K562 (cell line): ENCODE measurements at regions not wholly inside any gene's neighbourhood (a gene's known extent, or its start where the extent isn't known, plus 50 kb on each side); places are given as distances from the start of the nearest gene placed in this dataset.

Source experiments
- ATAC-seq: fragments of 200-7000 bp; cut with Tn5 transposase; 3 replicates; pipeline ENCODE4 v1.9.1; 2020; ENCODE audit warnings: moderate library complexity
- BruUV-seq: library from RNA; stranded (reverse); fragments of 400-500 nt; replicated peaks from 2 replicates; lab custom pipeline; 2021; lab: Mats Ljungman, UMichigan
- CTCF ChIA-PET: fragments of 300-600 bp; formaldehyde crosslinking; extraction: SDS; loops from one replicate; lab custom pipeline; 2021; ENCODE audit warnings: low intra/inter-chr PET ratio; lab: Yijun Ruan, JAX
- POLR2A ChIA-PET: fragments of 300-600, 350-650 bp; sonication (Branson Sonifier 250); formaldehyde crosslinking; extraction: SDS; loops from one replicate; lab custom pipeline; 2021; ENCODE audit warnings: antibody characterized with exemption, inconsistent platforms; lab: Yijun Ruan, JAX
- DNase-seq, 4 experiments: peaks; one replicate each; pipeline versions ENCODE4 v3.0.0 to v3.0.0-alpha.2; 2011 to 2018; ENCODE audit warnings: low spot score in 3 of 4, mixed read lengths in 3 of 4; ENCODE audit errors: extremely low read depth in 1 of 4
- FAIRE-seq: peaks from 2 replicates; lab custom pipeline; 2011; peaks lifted over from hg19 to GRCh38; lab: Jason Lieb, UNC
- H2AFZ ChIP-seq: 2 replicates; pipeline ENCODE4 v1.6.0; 2011; ENCODE audit warnings: low read depth, low read length, control low read depth, inconsistent platforms
- H3K27ac ChIP-seq: fragments of 200-600 bp; 3 replicates; pipeline ENCODE4 v1.8.0; 2011; ENCODE audit warnings: low read depth, mild to moderate bottlenecking, control low read depth, inconsistent platforms, low read length, moderate library complexity, mixed read lengths; ENCODE audit errors: extremely low read depth
- H3K27me3 ChIP-seq, 2 experiments: fragments of 300-600 bp in 1 of 2; 2 replicates in 1 of 2; 3 replicates in 1 of 2; pipeline versions ENCODE4 v1.6.0 to v1.8.0; 2011; ENCODE audit warnings: inconsistent platforms in 2 of 2, low read length in 2 of 2, mild to moderate bottlenecking in 1 of 2, mixed read lengths in 1 of 2, moderate library complexity in 1 of 2; ENCODE audit not compliant: control insufficient read depth in 2 of 2, insufficient read depth in 2 of 2
- H3K36me3 ChIP-seq: fragments of 300-600 bp; 3 replicates; pipeline ENCODE4 v1.8.0; 2011; ENCODE audit warnings: mild to moderate bottlenecking, low read length, inconsistent platforms; ENCODE audit not compliant: control insufficient read depth, insufficient read depth
- H3K4me1 ChIP-seq, 2 experiments: fragments of 200-600 bp in 1 of 2; replicated peaks in 1 of 2; 2 replicates in 1 of 2; 3 replicates in 1 of 2; pipeline versions ENCODE4 v1.5.1 to v1.8.0; 2011; ENCODE audit warnings: inconsistent platforms in 2 of 2, low read length in 2 of 2, mild to moderate bottlenecking in 1 of 2, mixed read lengths in 1 of 2, moderate library complexity in 1 of 2; ENCODE audit not compliant: control insufficient read depth in 2 of 2, insufficient read depth in 2 of 2
- H3K4me2 ChIP-seq: 2 replicates; pipeline ENCODE4 v1.6.1; 2011; ENCODE audit warnings: low read length, control low read depth, inconsistent platforms, mixed read lengths; ENCODE audit not compliant: insufficient read depth
- H3K4me3 ChIP-seq: fragments of 200-600 bp; sonication (generic), shearing (Covaris generic); 2 replicates; pipeline ENCODE4 v1.5.1; 2016; ENCODE audit warnings: control low read depth, inconsistent platforms
- H3K79me2 ChIP-seq: fragments of 200-600 bp; 3 replicates; pipeline ENCODE4 v1.8.0; 2011; ENCODE audit warnings: low read length, inconsistent platforms; ENCODE audit not compliant: control insufficient read depth, insufficient read depth
- H3K9ac ChIP-seq, 2 experiments: 2 replicates each; pipeline versions ENCODE4 v1.6.0 to v1.6.1; 2011; ENCODE audit warnings: low read depth in 2 of 2, low read length in 2 of 2, control low read depth in 1 of 2, inconsistent platforms in 1 of 2, mild to moderate bottlenecking in 1 of 2, mixed read lengths in 1 of 2; ENCODE audit not compliant: insufficient read depth in 1 of 2
- H3K9me1 ChIP-seq: one replicate; pipeline ENCODE4 v1.6.0; 2011; ENCODE audit warnings: inconsistent platforms, mild to moderate bottlenecking, low read length, moderate library complexity; ENCODE audit not compliant: control insufficient read depth, insufficient read depth
- H3K9me3 ChIP-seq: replicated peaks from 2 replicates; pipeline ENCODE4 v1.5.1; 2011; ENCODE audit warnings: low read depth, low read length, inconsistent platforms; ENCODE audit not compliant: control insufficient read depth, insufficient read depth
- H4K20me1 ChIP-seq: replicated peaks from 2 replicates; pipeline ENCODE4 v1.6.1; 2011; ENCODE audit warnings: low read length, inconsistent platforms, mixed read lengths; ENCODE audit not compliant: control insufficient read depth, insufficient read depth
- DACH1 ChIP-seq: fragments of 450-650 bp; IDR thresholded peaks from 2 replicates; pipeline ENCODE4 v1.6.1; 2018; ENCODE audit not compliant: partially characterized antibody
- DDX20 ChIP-seq: fragments of 450-650 bp; IDR thresholded peaks from 2 replicates; pipeline ENCODE4 v1.6.1; 2016; ENCODE audit warnings: missing genetic modification characterization, low read depth, mild to moderate bottlenecking, missing compliant biosample characterization, moderate library complexity
- NFIX ChIP-seq: fragments of 250-450 bp; sonication (Bioruptor Pico); IDR thresholded peaks from 2 replicates; pipeline ENCODE4 v1.4.0; 2020; ENCODE audit warnings: low read depth, mild to moderate bottlenecking, moderate library complexity
- NR2C1 ChIP-seq, 2 experiments: fragments of 450-650 bp; IDR thresholded peaks; 2 replicates each; pipeline ENCODE4 v1.6.1; 2017; ENCODE audit warnings: mild to moderate bottlenecking in 2 of 2, antibody characterized with exemption in 1 of 2, inconsistent platforms in 1 of 2, missing compliant biosample characterization in 1 of 2, missing genetic modification characterization in 1 of 2
- NR2F6 ChIP-seq: fragments of 450-650 bp; formaldehyde crosslinking; IDR thresholded peaks from 2 replicates; pipeline ENCODE4 v1.4.0; 2020; ENCODE audit warnings: mild to moderate bottlenecking
- PTBP1 ChIP-seq: fragments of 200-400 bp; formaldehyde crosslinking; IDR thresholded peaks from 2 replicates; pipeline ENCODE4 v1.6.1; 2017; ENCODE audit warnings: low read depth, low read length
- RAD21 ChIP-seq, 2 experiments: fragments of 250-450 bp in 1 of 2; fragments of 450-650 bp in 1 of 2; sonication (Bioruptor Pico) in 1 of 2; formaldehyde crosslinking in 1 of 2; IDR thresholded peaks in 1 of 2; conservative IDR thresholded peaks in 1 of 2; 2 replicates each; pipeline versions ENCODE4 v1.4.0 to v1.8.0; 2020 to 2022; ENCODE audit warnings: mild to moderate bottlenecking in 2 of 2, moderate library complexity in 1 of 2
- RBBP5 ChIP-seq: fragments of 200-600 bp; sonication (generic); IDR thresholded peaks from 2 replicates; pipeline ENCODE4 v1.6.1; 2012; ENCODE audit warnings: borderline replicate concordance, mild to moderate bottlenecking, low read length, control low read depth, inconsistent platforms; ENCODE audit not compliant: insufficient read depth, poor library complexity, severe bottlenecking
- SUPT5H ChIP-seq: fragments of 450-650 bp; IDR thresholded peaks from 2 replicates; pipeline ENCODE4 v1.6.1; 2016
- TGIF2 ChIP-seq: sonication (generic); formaldehyde crosslinking; IDR thresholded peaks from 2 replicates; pipeline ENCODE4 v1.8.1; 2022; ENCODE audit warnings: mild to moderate bottlenecking, missing genetic modification reagents, moderate library complexity
- TRIM28 ChIP-seq: fragments of 450-650 bp; IDR thresholded peaks from 2 replicates; pipeline ENCODE4 v1.6.1; 2017
- ZNF830 ChIP-seq: fragments of 250-450 bp; sonication (Bioruptor Pico); IDR thresholded peaks from 2 replicates; pipeline ENCODE4 v1.5.0; 2021; ENCODE audit warnings: mild to moderate bottlenecking
- WGBS: fragments of 100-300 bp; shearing (Covaris generic); methylation state at CpG from one replicate; pipeline ENCODE4 v1.1.6; 2016; ENCODE audit warnings: low coverage, mixed read lengths; ENCODE audit not compliant: insufficient coverage; ENCODE audit errors: missing lambda C conversion rate; 5-methylcytosine and 5-hydroxymethylcytosine counted together
- in situ Hi-C: fragments of 300-500 bp; cut with MboI; formaldehyde crosslinking; loops from 4 replicates; pipeline ENCODE4 v1.15.0; 2018; ENCODE audit warnings: inconsistent platforms, mixed read lengths
- intact Hi-C: fragments of 100-400 bp; cut with micrococcal nuclease; formaldehyde crosslinking; loops from 2 replicates; pipeline ENCODE4 v1.14.2; 2022
- TF ChIP-seq, protein P1 (sequence below), 2 experiments: fragments of 450-650 bp in 1 of 2; sonication (generic) in 1 of 2; formaldehyde crosslinking in 1 of 2; IDR thresholded peaks; 2 replicates each; pipeline versions ENCODE4 v1.7.1 to v1.9.0; 2016 to 2022; ENCODE audit warnings: inconsistent platforms in 1 of 2, mild to moderate bottlenecking in 1 of 2, missing genetic modification reagents in 1 of 2

DNA sequence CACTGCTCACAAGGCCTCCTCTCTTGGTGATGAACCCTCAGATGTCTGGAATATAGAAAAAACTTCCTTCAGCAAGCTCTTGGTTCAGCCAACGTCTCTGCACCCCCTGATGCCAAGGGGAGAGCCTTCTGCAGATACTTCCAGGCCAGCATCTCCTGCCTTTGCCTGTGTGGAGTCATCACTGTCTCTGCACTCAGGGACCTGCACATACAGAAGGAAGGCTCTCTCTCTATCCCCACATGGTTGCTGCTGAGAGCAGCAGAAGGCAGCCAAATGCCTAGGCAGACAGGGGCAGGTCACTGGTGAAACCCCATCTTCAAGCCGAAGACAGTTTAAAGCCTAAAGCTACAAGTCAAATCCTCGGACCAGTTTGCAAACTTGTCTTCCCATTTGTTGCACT lies 137.6 kb downstream of the WDR11 start:
- CTCF ChIA-PET, result no interaction called here
- TF ChIP-seq SUPT5H (no peak), NFIX (CRISPR knock-in tag) (no peak), RAD21 (CRISPR knock-in tag; conservative IDR thresholded peaks at IDR 0.05 in 1 of 2, IDR thresholded peaks at IDR 0.05 in 1 of 2) (no peak), ZNF830 (CRISPR knock-in tag) (no peak), NR2F6 (no peak), DACH1 (no peak), TGIF2 (CRISPR knock-in tag) (no peak), TRIM28 (no peak), NR2C1 (IDR thresholded peaks at IDR 0.05) (no peak), NR2C1 (tag; IDR thresholded peaks at IDR 0.05) (no peak), RBBP5 (no peak), PTBP1 (no peak), DDX20 (tag) (no peak)
- TF ChIP-seq, protein P1, sequence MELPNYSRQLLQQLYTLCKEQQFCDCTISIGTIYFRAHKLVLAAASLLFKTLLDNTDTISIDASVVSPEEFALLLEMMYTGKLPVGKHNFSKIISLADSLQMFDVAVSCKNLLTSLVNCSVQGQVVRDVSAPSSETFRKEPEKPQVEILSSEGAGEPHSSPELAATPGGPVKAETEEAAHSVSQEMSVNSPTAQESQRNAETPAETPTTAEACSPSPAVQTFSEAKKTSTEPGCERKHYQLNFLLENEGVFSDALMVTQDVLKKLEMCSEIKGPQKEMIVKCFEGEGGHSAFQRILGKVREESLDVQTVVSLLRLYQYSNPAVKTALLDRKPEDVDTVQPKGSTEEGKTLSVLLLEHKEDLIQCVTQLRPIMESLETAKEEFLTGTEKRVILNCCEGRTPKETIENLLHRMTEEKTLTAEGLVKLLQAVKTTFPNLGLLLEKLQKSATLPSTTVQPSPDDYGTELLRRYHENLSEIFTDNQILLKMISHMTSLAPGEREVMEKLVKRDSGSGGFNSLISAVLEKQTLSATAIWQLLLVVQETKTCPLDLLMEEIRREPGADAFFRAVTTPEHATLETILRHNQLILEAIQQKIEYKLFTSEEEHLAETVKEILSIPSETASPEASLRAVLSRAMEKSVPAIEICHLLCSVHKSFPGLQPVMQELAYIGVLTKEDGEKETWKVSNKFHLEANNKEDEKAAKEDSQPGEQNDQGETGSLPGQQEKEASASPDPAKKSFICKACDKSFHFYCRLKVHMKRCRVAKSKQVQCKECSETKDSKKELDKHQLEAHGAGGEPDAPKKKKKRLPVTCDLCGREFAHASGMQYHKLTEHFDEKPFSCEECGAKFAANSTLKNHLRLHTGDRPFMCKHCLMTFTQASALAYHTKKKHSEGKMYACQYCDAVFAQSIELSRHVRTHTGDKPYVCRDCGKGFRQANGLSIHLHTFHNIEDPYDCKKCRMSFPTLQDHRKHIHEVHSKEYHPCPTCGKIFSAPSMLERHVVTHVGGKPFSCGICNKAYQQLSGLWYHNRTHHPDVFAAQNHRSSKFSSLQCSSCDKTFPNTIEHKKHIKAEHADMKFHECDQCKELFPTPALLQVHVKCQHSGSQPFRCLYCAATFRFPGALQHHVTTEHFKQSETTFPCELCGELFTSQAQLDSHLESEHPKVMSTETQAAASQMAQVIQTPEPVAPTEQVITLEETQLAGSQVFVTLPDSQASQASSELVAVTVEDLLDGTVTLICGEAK (IDR thresholded peaks at IDR 0.05), result no peak
- TF ChIP-seq, protein P1 (CRISPR knock-in tag; IDR thresholded peaks at IDR 0.05), result no peak

More for the DNA sequence above, 137.6 kb downstream of the WDR11 start:
- no peak overlapping the region for H3K9ac ChIP-seq
- in situ Hi-C loops (no loop called here), intact Hi-C loops (no loop called here)
- ATAC-seq (no peak), FAIRE-seq (no peak), DNase-seq (no peak)
- POLR2A ChIA-PET, result no interaction called here
- no peaks in the 10 kb centered on the region for H3K27me3 ChIP-seq
- H2AFZ ChIP-seq, result no peak overlapping the region
- no peaks in the 10 kb centered on the region for H4K20me1 ChIP-seq
- no peaks in the 10 kb centered on the region for H3K36me3 ChIP-seq
- no peak overlapping the region for H3K4me3 ChIP-seq
- no TSS peak for BruUV-seq
- no peaks in the 10 kb centered on the region for H3K79me2 ChIP-seq
- H3K9me3 ChIP-seq, result no peaks in the 10 kb centered on the region
- no peaks in the 10 kb centered on the region for H3K9me1 ChIP-seq
- H3K4me2 ChIP-seq, result no peak overlapping the region
- no peaks in the 10 kb centered on the region for H3K4me1 ChIP-seq
- H3K27ac ChIP-seq, result no peak overlapping the region
- WGBS, result 0% methylated on average over 3 of the region's 3 CpGs
